ENCODE measurements at regions not wholly inside any gene's neighbourhood (a gene's known extent, or its start where the extent isn't known, plus 50 kb on each side); places are given as distances from the start of the nearest gene placed in this dataset.
A peak's percentile ranks its signal among the peaks of the same experiment; 100 is the strongest.

DNA sequence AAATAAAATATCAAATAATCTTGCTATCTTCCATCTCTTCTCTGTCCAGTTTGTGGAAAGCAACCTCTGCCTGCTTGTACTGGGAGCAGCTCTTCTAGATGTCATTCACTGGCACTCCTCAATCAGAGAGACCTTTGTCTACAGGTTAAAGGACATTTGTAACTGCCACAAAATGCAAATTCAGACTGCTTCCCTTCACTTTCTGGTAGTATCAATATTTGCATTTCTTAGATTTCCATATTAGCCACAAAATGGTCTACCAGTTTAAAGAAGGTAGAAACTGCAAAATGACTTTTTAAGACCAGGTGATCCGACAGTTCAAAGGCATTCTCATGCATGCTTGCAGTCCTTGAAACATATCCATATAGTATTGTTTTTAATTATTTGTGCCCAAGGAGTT is 51.7 kb upstream of the RCN1 start:
- DNase-seq (no peak), ATAC-seq (ENCODE audit: poor library complexity) (no peak)
- intact Hi-C loops (cut with DNase I): no loop called here

DNA sequence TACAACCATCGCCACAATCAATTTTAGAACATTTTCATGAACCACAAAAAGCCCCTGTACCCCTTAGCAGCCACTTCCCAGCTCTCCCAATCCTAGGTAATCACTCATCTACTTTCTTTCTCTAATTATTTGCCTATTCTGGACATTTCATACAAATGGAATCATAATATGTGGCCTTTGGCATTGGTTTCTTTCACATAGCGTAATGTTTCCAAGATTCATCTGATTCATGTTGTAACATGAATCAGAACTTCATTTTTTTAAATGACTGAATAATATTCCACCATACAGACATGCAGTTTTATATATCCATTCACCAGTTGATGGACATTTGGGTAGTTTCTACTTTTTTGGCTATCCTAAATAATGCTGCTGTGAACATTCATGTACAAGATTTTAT is 56.2 kb upstream of the RCN1 start:
- no peak for ATAC-seq (ENCODE audit: poor library complexity)
- no peak for DNase-seq
- intact Hi-C loops (cut with DNase I): no loop called here

- intact Hi-C loops (cut with DNase I): no loop called here
- ATAC-seq (ENCODE audit: poor library complexity): no peak
These were observed 56.7 kb upstream of the RCN1 start for GRCh38 chr11:32034149-32034548.

DNA sequence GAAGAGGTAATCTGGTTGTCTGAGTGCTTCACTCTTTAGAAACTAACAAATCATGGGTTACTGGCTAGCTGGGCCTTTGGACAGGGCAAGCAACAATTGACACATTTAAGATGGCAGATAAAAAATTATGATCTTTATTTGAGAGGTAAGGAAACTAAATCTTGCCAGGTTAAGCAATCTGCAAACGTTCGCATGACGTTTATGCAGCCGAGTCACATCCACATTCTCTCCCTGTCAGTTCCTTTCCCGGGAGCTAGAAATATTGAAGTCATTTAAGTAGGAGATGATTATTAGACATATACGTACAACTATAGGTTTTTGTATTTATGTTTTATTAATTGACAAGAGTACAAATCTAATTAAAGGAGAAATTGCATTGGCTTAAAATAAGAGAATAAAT is 57.4 kb upstream of the RCN1 start:
- no peak for ATAC-seq (ENCODE audit: poor library complexity)
- no peak for DNase-seq
- intact Hi-C loops (cut with DNase I): no loop called here

More at GRCh38 chr11:32034149-32034548, 56.7 kb upstream of the RCN1 start:
- DNase-seq: no peak

- DNase-seq (no peak), ATAC-seq (ENCODE audit: poor library complexity) (no peak)
- intact Hi-C loops (cut with DNase I): no loop called here
These were observed 57.8 kb upstream of the RCN1 start for GRCh38 chr11:32033067-32033466.

DNA sequence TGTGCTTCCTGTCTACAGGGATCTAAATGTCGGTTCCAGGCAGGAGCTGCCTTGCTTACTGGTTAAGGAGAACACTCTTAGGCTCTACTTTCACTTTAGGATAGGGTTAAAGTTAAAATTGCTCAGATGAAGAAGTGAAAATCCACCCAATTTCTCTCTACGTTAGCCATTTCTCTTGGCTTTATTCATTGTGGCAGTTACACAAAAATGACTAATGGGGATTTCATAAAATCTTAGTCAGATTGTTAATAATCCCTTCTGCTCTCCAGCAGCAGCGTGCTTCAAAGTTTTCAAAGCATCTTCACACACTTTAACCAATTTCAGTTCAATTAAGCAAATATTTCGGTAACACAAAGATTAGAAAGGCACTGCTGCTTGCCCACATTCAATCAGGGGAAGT is 58.4 kb upstream of the RCN1 start:
- intact Hi-C loops (cut with DNase I): no loop called here
- ATAC-seq (ENCODE audit: poor library complexity): no peak
- no peak for DNase-seq

- intact Hi-C loops (cut with DNase I): no loop called here
- ATAC-seq (ENCODE audit: poor library complexity) (no peak), DNase-seq (no peak)
These were observed 58.8 kb upstream of the RCN1 start for GRCh38 chr11:32032052-32032451.

DNA sequence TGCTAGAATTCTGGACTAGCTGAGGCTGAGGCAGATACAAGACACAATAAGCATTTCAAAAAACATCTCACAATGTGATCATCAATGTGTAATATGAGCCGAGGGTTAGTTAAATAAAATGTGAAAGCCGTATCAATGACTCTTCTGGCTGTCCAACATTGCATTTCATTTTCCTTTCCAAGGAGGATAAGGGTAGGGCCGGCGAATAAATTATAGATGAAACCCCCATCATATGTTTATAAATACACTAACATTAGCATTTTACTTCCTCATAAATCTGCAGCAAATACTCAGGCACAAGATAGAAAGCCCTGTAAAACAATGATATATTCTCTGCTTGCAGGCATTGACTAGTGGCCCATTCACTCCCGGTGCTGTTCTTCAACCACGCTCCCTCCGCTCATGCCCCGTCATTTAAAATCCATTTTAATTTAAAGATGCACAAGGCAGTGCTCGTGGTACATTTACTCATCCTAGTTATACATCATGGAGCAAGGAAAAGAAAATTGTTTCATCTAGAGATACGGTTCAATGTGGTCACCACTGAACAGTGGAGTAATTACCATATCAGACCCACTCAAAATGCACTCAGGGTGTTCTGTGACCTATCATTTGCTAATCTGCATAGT is 59.9 kb upstream of the RCN1 start:
- intact Hi-C loops (cut with DNase I): no loop called here
- DNase-seq: no peak
- no peak for ATAC-seq (ENCODE audit: poor library complexity)

- ATAC-seq (ENCODE audit: poor library complexity) (no peak), DNase-seq (no peak)
- intact Hi-C loops (cut with DNase I): no loop called here
These were observed 61.2 kb upstream of the RCN1 start for GRCh38 chr11:32029721-32030120.

DNA sequence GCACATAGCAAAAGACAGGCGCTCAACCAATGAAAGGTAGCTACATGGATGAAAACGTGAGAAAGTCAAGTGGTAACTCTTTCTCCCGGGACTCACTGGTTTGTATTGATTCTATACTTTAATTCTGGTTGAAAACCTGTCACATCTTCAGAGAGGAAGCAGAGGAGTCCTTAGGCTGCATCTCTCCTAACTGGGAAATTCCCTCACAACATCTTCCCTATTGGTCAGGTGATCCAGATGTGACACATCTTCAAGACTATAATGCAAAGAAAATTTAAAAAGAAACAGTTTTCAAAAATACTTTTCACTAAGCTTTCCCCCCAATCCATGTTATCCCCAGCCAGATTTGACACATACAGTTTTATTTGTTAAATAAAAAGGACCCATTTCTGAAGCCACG is 62.7 kb upstream of the RCN1 start:
- DNase-seq: no peak
- no peak for ATAC-seq (ENCODE audit: poor library complexity)
- intact Hi-C loops (cut with DNase I): no loop called here

DNA sequence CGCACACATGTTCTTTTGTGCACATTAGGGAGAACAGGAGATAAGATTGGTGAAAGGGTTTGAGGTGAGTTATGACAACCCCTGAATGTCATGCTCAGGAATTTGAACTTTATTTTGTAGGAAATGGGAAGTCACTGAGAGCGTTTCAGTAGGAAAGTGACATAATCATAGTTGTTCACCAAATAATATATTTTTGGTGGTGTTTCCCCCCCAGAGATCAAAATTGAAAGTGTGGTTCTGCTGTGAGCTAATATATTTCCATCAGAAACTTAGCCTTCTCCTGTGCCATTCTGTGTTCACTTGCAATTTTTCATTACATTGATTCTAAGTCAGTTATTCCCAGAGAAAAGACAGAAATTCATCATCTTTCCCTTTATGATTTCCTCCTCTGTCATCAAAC is 64.1 kb upstream of the RCN1 start:
- no peak for ATAC-seq (ENCODE audit: poor library complexity)
- no peak for DNase-seq
- intact Hi-C loops (cut with DNase I): no loop called here

GRCh38 chr11:32024948-32025347 is 65.9 kb upstream of the RCN1 start:
- no peak for ATAC-seq (ENCODE audit: poor library complexity)
- intact Hi-C loops (cut with DNase I): no loop called here
- no peak for DNase-seq

DNA sequence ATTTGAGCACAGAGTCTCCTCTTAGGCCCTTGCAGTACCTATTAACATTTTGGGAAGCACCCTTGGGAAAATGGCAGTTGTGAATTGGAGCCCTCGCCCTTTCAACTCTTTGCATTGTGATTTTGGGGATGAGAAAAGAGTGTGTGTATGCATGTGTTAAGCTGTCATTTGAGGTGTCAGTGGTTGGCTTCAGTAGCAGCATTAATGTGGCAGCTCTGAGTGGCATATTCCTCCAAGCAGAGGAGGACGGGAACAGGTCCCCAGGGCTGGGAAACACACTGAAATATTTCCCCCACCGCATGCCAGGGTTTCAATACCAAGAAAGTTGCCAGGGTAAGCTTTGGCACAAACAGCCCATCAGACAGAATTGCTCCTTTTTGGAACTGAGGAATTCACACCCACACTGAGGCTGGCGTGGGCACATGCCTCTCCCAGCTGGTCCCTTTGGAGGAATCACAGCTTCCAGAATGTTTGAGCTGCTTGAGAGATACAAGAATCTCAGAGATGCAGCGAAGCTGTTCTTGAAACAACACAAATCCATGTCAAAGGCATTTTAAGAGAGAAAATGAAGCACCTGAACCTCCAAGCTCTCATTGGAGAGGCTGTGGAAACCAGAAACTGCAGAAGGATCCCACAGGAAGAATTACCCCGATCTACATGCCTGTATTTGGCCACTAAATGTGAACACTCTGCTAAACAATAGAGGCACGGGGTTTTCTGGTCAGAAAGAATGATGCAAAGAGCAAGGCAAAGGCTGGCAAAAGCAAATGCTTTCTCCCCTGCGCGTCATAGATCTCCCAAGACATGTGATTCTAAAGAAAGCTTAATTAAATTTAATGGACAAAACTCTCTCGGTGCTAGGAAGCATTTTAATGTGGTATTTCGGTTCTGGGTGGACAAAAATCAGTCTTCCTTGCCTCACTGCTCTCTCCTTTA is 67.2 kb upstream of the RCN1 start:
- intact Hi-C loops (cut with DNase I): no loop called here
- no peak for ATAC-seq (ENCODE audit: poor library complexity)
- DNase-seq: no peak

DNA sequence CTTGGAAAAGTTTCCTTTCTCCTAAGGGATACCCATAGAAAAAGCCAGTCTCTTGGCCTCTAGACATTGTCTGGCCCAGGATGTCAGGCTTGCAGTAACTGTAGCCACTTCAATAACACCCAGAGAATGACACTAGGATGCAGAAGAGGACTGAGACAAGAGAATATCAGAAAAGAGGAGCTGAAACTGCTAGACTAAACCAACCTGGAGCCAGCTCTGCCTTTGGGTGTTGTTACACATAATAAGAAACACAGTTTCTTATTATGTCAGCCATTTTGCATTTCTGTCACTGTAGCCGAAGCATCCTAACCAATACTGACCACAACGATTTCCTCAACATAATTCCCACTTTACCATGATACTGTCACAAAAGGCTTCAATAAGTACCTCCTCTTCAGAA is 72.2 kb upstream of the RCN1 start:
- no peak for DNase-seq
- no peak for ATAC-seq (ENCODE audit: poor library complexity)
- intact Hi-C loops (cut with DNase I): no loop called here

- DNase-seq (no peak), ATAC-seq (ENCODE audit: poor library complexity) (no peak)
- intact Hi-C loops (cut with DNase I): no loop called here
These were observed 74.8 kb upstream of the RCN1 start for GRCh38 chr11:32016111-32016510.

GRCh38 chr11:32015427-32015826 is 75.4 kb upstream of the RCN1 start:
- no peak for DNase-seq
- no peak for ATAC-seq (ENCODE audit: poor library complexity)
- intact Hi-C loops (cut with DNase I): no loop called here

DNA sequence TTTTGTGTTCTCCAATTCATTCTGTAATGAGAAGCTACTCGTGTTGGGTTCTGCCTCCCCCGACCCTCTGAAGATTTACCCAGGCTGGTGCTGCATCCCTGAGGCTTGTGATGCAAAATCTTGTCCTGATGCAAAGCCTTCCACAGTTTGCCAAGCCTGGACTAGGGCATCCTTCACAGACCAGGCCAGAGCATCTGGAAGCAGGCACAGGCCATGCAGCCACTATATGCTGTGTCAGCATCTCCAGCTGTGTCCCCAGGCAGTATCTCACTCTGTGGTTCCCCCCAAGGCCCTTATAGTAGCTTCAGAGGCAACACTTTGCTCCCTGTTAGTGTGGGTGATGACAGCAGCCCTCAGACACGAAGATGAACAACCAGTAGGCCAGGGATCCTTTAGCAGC is 77.3 kb upstream of the RCN1 start:
- DNase-seq (no peak), ATAC-seq (ENCODE audit: poor library complexity) (no peak)
- intact Hi-C loops (cut with DNase I): no loop called here

DNA sequence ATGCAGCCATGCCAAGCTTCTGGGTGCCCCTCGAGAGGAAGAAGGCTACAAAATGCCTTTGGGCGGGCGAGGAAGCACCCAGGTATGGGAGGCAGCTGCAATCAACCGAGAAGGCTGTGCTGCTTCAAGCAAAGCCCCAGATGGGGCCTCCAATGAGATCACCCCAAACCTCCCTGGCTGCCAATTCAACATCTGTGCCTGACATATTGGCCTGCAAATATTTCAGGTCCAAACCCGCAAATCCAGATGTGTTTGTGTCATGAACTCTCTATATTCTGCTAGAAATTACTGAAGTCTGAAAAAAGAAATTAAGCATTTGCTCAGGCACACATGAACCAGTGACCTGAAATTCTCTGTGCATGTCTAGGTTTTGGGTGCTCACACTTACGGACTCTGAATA is 78.8 kb upstream of the RCN1 start:
- no peak for DNase-seq
- no peak for ATAC-seq (ENCODE audit: poor library complexity)

DNA sequence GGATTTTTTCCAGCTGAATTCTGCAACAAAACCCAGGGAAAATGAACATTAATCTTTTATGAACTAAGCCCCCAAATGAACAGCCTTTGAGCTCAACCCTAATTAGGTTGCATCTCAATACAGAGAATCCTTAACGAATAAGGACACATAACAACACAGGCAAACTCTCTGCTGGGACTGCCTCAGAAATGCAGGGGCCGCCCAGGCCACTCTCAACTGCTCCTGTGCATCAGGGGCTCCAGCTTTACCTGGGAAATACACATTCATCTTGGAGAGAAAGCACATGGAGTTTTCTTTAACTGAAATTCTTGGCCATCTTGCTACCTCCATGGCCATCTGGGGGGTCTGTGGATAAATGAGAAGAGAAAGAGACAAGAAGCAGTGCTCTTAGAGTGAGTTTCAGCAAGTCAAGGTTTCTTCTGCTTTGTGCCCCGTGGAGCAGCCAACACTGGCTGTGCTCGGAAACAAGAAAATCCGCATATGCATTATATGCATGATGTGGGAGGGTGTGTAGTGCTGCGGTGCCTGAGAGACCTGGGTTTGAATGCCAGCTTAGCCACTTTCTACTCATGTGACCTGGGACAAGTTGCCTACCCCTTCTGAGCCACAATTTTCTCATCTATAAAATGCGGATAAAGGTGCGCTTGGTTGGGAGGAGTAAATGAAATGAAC is 81.9 kb upstream of the RCN1 start:
- DNase-seq (no peak), ATAC-seq (ENCODE audit: poor library complexity) (no peak)
- intact Hi-C loops (cut with DNase I): no loop called here

More for the DNA sequence above, 78.8 kb upstream of the RCN1 start:
- intact Hi-C loops (cut with DNase I): no loop called here

GRCh38 chr11:32006799-32007388 is 84.0 kb upstream of the RCN1 start:
- DNase-seq (no peak), ATAC-seq (ENCODE audit: poor library complexity) (peak; percentile 51)
- intact Hi-C loops (cut with DNase I): no loop called here
